ENCODE measurements at regions not wholly inside any gene's neighbourhood (a gene's known extent, or its start where the extent isn't known, plus 50 kb on each side); places are given as distances from the start of the nearest gene placed in this dataset.

DNA sequence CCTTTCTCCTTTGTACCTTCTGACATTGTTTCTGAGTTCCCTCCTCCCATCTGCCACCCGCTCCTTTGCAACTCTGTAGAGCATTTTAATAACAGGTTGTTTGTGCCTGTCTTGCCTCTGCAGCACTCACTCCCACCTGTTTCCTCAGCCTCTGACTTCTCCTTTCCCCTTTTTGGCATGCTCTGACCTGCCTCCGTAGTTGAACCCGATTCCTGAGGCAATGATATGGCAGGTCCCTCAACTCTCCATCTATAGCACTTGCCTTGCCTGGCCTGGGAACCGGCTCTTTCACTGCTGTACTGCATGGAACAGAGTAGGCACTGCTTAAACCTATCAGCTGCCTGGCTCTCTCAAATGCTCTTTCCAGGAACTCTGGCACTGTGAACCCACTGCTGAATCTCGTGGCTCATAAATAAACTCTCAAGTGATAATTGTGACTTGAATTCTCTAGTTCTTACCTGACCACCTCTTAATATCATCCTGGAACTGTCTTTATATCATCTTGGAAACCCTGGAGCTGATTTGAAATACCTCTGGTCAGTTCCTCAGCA is 50.3 kb downstream of the UTRN start:
- TF ChIP-seq, protein P1, sequence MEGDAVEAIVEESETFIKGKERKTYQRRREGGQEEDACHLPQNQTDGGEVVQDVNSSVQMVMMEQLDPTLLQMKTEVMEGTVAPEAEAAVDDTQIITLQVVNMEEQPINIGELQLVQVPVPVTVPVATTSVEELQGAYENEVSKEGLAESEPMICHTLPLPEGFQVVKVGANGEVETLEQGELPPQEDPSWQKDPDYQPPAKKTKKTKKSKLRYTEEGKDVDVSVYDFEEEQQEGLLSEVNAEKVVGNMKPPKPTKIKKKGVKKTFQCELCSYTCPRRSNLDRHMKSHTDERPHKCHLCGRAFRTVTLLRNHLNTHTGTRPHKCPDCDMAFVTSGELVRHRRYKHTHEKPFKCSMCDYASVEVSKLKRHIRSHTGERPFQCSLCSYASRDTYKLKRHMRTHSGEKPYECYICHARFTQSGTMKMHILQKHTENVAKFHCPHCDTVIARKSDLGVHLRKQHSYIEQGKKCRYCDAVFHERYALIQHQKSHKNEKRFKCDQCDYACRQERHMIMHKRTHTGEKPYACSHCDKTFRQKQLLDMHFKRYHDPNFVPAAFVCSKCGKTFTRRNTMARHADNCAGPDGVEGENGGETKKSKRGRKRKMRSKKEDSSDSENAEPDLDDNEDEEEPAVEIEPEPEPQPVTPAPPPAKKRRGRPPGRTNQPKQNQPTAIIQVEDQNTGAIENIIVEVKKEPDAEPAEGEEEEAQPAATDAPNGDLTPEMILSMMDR (IDR thresholded peaks at IDR 0.05) = no peak
- TF ChIP-seq ZFX (IDR thresholded peaks at IDR 0.05; ENCODE audit: borderline replicate concordance) = no peak

Data from 22Rv1 (cell line).